ENCODE measurements at regions not wholly inside any gene's neighbourhood (a gene's known extent, or its start where the extent isn't known, plus 50 kb on each side); places are given as distances from the start of the nearest gene placed in this dataset.

DNA sequence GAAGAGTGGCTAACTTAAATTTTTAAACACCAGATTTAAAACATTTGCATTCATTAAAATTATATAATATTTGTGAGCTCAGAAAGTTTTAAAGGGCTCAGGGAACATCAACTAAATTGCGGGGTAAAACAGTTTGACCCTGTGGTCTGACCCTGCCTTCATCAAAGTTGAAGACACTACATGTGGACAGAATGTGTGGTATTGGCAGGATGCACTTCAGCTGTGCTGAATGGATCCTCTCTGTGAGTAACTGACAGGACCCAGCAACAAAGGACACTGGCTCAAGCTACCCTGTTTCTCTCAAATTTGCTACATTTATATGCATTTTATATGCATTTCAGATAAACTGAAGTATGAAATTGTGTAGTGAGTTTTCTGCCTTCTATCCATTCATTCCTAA is 288.5 kb downstream of the ZNF608 start:
- DNase-seq = no peak

DNA sequence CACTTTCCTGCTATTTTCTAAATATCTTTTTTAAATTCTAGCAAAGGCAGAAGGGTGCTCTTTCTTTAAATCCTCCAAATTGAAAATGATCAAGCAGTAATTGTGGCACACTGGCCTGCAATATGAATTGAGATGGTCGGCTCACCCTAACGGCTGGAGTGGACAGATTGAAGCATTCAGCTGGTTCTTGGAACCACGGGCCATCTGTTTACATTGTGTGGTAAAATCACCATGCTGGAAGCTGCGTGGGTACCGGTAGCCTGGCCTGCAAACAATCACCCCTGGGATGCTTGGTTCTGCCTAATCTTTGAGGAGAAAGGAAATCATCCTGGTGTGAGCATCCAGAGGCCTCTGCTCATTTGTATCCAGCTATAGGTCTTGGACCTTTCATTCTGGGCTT is 289.3 kb downstream of the ZNF608 start:
- no peak for DNase-seq

- no peak for DNase-seq
These were observed 290.2 kb downstream of the ZNF608 start for GRCh38 chr5:124456249-124456648.

GRCh38 chr5:124454081-124454480 is 292.4 kb downstream of the ZNF608 start:
- DNase-seq = no peak

DNA sequence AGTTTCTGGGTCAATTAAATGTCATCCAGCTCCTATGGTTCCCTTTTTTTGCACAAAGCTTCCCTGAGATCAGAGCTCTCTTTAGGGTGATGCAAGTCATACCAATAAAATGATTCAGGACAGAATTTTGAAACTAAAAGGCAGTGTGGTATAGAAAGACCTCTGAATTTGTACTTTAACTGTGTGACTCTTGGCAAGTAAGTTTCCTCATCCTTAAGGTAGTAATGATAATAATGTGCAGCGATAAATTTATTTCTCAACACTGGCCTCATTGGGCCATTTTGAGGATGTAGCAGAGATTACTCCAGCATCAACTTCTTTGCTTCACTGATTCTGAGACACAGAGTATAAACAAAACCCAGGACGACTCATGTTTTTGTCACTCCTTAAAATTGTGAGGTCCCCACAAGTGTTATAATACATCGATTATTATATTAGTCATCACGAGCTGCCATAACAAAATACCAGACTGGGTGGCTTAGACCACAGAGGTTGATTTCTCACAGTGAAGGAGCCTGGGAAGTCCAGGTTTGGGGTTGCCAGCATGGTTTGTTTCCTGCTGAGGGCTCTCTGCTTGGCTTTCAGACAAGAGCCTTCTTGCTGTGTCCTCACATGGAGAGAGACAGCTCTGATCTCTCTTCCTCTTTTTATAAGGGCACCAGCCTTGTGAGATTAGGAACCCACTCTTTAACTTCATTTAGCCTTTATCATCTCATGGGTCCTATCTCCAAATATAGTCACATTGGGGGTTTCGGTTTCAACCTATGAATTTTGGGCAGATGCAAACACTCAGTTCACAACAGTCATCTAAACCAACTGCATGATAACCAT is 293.0 kb downstream of the ZNF608 start:
- DNase-seq = no peak

GRCh38 chr5:124452412-124452811 is 294.0 kb downstream of the ZNF608 start:
- DNase-seq = no peak

GRCh38 chr5:124451721-124452383 is 294.6 kb downstream of the ZNF608 start:
- DNase-seq = no peak

DNA sequence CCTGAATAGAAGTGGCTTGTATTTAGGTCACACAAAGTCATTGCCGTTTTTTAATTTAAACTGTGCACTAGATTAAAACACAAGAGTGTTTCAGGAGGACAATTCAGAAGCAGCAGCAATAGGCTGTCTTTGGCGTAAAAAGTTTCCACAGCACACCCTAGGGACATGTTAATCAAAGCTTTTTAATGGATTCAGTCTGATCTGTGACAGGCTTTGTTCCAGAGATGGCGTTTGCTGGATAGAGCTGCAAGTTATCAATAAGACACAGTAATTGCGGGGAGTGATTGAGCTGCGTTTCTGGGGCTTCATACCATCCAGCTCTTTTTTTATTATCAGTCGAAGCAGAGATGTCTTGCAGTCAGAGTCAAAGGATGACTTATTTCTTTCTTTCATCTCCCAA is 300.3 kb downstream of the ZNF608 start:
- DNase-seq = no peak

DNA sequence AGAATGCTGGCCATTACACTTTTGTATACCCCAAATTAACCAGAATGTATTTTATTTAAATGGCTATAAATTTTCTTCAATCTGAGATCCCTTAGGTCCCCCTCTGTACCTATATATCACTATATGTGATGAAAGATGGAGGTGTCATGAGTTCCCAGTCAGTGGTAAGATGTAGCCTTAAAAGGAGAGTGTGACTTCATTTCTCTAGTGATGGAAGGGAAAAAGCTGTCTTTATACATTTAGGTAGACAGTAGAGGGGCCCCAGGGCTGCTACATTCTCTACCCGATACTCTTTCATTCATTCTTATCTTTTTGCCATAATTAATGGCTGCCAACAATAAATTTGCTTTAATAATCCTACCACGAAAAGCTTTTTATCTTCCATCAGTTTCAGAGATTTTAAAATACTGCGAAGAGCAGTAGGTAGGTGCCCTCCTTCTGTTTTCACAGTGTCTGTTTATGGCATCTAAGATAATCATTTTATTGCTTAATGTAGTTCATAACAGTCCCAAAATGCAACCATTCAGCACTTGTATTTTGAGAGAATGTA is 301.3 kb downstream of the ZNF608 start:
- DNase-seq = no peak

DNA sequence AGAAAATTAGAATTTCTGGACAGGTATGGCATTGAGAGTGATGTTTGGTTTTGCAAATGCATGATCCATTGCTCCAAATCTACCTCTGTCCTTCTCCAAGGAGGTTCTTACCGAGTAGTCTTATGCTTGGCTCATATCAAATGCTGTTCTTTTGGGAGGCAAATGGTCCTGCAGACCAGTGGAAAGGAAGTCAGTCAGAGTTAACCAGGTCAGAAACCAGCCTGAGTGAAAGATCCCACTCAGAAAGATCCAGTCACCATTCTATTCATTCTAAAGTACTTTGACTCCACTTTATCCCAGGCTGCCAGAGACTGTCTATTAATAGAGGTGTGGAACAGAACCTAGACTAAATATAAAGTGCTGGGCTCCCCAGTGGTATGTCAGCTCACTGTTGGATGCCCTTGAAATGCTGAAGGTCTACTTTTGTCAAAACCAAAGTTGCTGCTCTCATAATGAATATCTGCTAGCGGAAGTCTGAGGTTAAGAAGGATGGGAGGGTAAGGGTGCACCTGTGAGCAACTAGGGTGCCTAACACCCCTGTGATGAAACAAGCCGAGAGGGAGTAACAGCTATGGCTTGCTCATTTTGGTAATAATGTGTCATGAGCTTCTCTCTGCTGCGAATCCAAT is 302.2 kb downstream of the ZNF608 start:
- DNase-seq = no peak

DNA sequence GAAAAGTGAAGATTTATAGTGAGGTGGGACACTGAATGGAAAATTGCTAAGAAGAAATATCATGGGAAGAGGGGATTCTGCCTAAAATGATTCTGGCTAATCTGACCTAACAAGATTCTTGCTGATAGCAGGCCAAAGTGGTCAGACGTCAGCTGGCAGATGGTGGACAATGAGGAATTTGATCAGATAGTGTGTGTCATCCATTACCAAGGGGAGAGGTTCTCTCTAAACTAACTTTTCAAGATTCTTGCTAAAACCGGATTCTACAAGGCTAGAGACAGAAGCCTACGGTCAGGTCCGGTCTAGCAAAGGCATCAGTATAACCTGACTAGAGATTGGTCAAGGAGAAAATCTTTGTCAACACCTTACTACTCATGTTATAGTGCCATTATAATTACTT is 306.0 kb downstream of the ZNF608 start:
- no peak for DNase-seq

- DNase-seq = no peak
These were observed 306.8 kb downstream of the ZNF608 start for GRCh38 chr5:124439609-124440008.

GRCh38 chr5:124438903-124439281 is 307.5 kb downstream of the ZNF608 start:
- DNase-seq = no peak

GRCh38 chr5:124438026-124438902 is 308.2 kb downstream of the ZNF608 start:
- DNase-seq = no peak

DNA sequence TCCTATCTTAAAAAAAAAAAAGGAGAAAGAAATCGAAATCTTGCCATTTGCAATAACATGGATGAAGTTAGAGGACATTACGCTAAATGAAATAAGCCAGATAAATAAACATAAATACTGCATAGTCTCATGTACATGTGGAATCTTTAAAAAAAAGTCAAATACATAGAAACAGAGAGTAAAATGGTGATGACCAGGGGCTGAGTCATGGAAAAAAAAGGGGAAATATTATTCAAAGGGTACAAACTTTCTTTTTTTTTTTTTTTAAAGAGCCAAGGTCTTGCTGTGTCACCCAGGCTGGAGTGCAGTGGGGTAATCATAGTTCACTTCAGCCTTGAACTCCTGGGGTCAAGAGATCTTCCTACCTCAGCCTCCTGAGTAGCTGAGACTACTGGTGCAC is 310.1 kb downstream of the ZNF608 start:
- no peak for DNase-seq

- DNase-seq = no peak
These were observed 313.3 kb downstream of the ZNF608 start for GRCh38 chr5:124433170-124433569.

- no peak for DNase-seq
These were observed 324.9 kb downstream of the ZNF608 start for GRCh38 chr5:124421584-124421983.

GRCh38 chr5:124420952-124421351 is 325.5 kb downstream of the ZNF608 start:
- DNase-seq = no peak

DNA sequence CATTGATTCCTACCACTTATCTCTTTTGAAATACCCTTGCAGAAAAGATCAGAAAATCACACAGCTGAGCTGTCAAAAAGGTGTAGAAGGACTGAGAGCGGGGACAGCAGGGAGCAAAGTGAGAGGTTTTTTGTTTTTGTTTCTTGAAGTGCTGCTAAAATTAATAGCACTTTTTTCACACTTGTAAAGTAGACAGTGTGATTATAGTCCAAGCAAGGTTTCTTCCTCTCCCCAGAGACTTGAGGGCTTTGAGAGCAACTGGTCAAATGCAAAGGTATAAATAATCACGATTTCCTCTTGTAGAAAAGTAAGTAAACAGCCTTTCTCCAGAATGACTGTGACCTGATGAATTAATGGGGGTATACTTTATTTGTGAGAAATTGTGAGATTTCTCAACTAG is 326.9 kb downstream of the ZNF608 start:
- no peak for DNase-seq

DNA sequence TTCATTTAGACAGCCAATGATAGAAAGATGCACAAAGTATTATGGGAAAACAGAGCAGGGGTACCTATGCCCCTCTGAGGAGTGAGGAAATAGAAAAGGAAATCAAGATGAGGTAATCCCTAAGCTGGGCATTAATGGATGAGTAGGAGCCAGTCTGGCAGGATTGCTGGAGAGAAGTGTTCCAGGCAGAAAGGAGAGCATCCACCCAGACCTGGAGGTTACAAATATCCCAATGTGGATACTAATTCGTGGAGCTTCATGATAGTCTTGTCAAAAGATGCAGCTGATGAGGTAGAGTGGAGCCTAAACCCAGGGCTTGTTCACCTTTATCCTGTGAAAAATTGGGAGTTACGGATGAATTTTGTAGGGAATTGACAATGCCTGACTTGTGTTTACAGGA is 328.0 kb downstream of the ZNF608 start:
- DNase-seq = no peak

DNA sequence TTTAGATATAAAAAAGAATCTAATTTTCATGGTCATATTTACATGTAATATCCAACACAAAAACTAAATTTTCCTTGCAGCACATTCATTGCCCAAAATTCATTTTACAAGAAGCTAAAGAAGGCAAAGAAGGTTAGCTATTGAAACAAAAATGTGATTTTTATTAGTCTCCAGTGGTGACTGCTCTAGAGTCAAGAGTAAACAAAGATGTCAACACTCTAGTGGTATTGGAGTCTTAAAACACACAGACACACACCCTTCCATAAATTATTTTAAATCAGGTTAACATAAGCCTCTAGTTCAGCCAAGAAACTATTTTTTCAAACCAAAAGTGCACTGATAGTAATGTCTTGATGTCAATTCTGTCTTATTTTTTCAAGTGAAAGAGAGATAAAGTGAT is 329.2 kb downstream of the ZNF608 start:
- DNase-seq = no peak

GRCh38 chr5:124416627-124417026 is 329.8 kb downstream of the ZNF608 start:
- no peak for DNase-seq

DNA sequence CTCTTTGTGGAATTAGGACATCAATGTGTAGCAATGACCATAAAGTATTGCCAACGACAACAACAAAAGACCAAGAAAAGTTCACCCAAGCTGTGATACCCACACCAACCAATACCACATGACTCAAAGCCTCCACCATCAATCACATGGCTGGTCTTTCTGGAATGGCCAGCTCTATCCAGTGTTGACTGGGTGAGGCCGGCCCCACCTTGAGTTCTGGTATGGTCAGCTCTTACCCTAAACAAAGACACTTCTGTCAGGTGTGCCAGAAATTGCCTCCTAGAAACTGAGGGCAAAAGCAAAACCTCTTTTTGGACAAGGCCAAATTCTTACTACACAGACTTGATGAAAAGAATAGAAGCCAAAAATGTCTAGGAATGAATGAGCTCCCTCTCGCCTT is 331.5 kb downstream of the ZNF608 start:
- no peak for DNase-seq
